HepG2 (cell line): ENCODE measurements at regions not wholly inside any gene's neighbourhood (a gene's known extent, or its start where the extent isn't known, plus 50 kb on each side); places are given as distances from the start of the nearest gene placed in this dataset.

Source experiments
- ATAC-seq: fragments of 200-7000 bp; cut with Tn5 transposase; 3 replicates; pipeline ENCODE4 v1.9.1; 2020; ENCODE audit warnings: mild to moderate bottlenecking, moderate library complexity
- BruUV-seq: library from RNA; stranded (reverse); fragments of 400-500 nt; replicated peaks from 2 replicates; lab custom pipeline; 2021; lab: Mats Ljungman, UMichigan
- CTCF ChIA-PET: fragments of 300-600 bp; formaldehyde crosslinking; extraction: SDS; loops from one replicate; lab custom pipeline; 2021; ENCODE audit warnings: low total read pairs, inconsistent platforms, low intra/inter-chr PET ratio; lab: Yijun Ruan, JAX
- POLR2A ChIA-PET: fragments of 350-600 bp; sonication (Branson Sonifier 250); formaldehyde crosslinking; loops from one replicate; lab custom pipeline; 2020; ENCODE audit warnings: antibody characterized with exemption, inconsistent platforms; lab: Yijun Ruan, JAX
- DNase-seq: peaks from one replicate; pipeline ENCODE4 v3.0.0-alpha.2; 2015; ENCODE audit warnings: low spot score
- FAIRE-seq: peaks from 3 replicates; lab custom pipeline; 2011; peaks lifted over from hg19 to GRCh38; lab: Jason Lieb, UNC
- H2AFZ ChIP-seq: one replicate; pipeline ENCODE4 v1.6.1; 2011; ENCODE audit warnings: low read length, inconsistent platforms
- H3K27ac ChIP-seq: fragments of 300-600 bp; 3 replicates; pipeline ENCODE4 v1.8.0; 2011; ENCODE audit warnings: mixed run types, mild to moderate bottlenecking, mixed read lengths, low read length, inconsistent platforms; ENCODE audit not compliant: insufficient read depth; ENCODE audit errors: extremely low read length
- H3K27me3 ChIP-seq, 2 experiments: fragments of 200-600 bp in 1 of 2; 2 replicates in 1 of 2; 3 replicates in 1 of 2; pipeline versions ENCODE4 v1.6.0 to v1.8.0; 2011; ENCODE audit warnings: low read length in 2 of 2, mild to moderate bottlenecking in 2 of 2, moderate library complexity in 2 of 2, inconsistent platforms in 1 of 2; ENCODE audit not compliant: insufficient read depth in 2 of 2, control insufficient read depth in 1 of 2
- H3K36me3 ChIP-seq, 2 experiments: fragments of 200-600 bp in 1 of 2; replicated peaks in 1 of 2; 2 replicates in 1 of 2; 3 replicates in 1 of 2; pipeline versions ENCODE4 v1.5.1 to v1.8.0; 2011; ENCODE audit warnings: low read length in 2 of 2, inconsistent platforms in 1 of 2; ENCODE audit not compliant: insufficient read depth in 2 of 2, control insufficient read depth in 1 of 2
- H3K4me1 ChIP-seq: 2 replicates; pipeline ENCODE4 v1.5.1; 2012; ENCODE audit warnings: low read length, inconsistent platforms; ENCODE audit not compliant: insufficient read depth
- H3K4me2 ChIP-seq: 2 replicates; pipeline ENCODE4 v1.6.0; 2011; ENCODE audit warnings: low read depth, low read length, inconsistent platforms
- H3K4me3 ChIP-seq, 3 experiments: fragments of 200-600 bp in 1 of 3; sonication (generic), shearing (Covaris generic) in 1 of 3; replicated peaks in 1 of 3; 2 replicates each; pipeline ENCODE4 v1.5.1; 2011 to 2016; ENCODE audit warnings: low read length in 3 of 3, inconsistent platforms in 2 of 3, low read depth in 2 of 3, mild to moderate bottlenecking in 2 of 3, control low read depth in 1 of 3, mixed read lengths in 1 of 3; ENCODE audit not compliant: insufficient read depth in 1 of 3
- H3K79me2 ChIP-seq: one replicate; pipeline ENCODE4 v1.6.1; 2011; ENCODE audit warnings: low read length, inconsistent platforms; ENCODE audit not compliant: insufficient read depth
- H3K9ac ChIP-seq: 2 replicates; pipeline ENCODE4 v1.6.0; 2011; ENCODE audit warnings: mild to moderate bottlenecking, low read depth, low read length, inconsistent platforms; ENCODE audit not compliant: insufficient read depth
- H3K9me3 ChIP-seq: 2 replicates; pipeline ENCODE4 v1.5.1; 2012; ENCODE audit warnings: mild to moderate bottlenecking, low read length
- H4K20me1 ChIP-seq: 2 replicates; pipeline ENCODE4 v1.6.0; 2011; ENCODE audit warnings: inconsistent platforms, mild to moderate bottlenecking, low read length, moderate library complexity; ENCODE audit not compliant: insufficient read depth
- ATF2 ChIP-seq: sonication (generic); formaldehyde crosslinking; IDR thresholded peaks from 2 replicates; pipeline ENCODE4 v1.4.0; 2020; ENCODE audit warnings: missing genetic modification reagents
- GATA4 ChIP-seq: sonication (generic); IDR thresholded peaks from 2 replicates; pipeline ENCODE4 v1.6.1; 2016; ENCODE audit warnings: antibody characterized with exemption, low read depth, borderline replicate concordance
- HOXA3 ChIP-seq: sonication (generic); formaldehyde crosslinking; IDR thresholded peaks from 2 replicates; pipeline ENCODE4 v1.5.0; 2020; ENCODE audit warnings: missing genetic modification reagents
- KAT2B ChIP-seq: fragments of 150-350 bp; IDR thresholded peaks from 2 replicates; pipeline ENCODE4 v1.6.1; 2014; ENCODE audit warnings: low read depth, low read length, borderline replicate concordance
- KLF15 ChIP-seq: sonication (generic); formaldehyde crosslinking; IDR thresholded peaks from 2 replicates; pipeline ENCODE4 v1.8.1; 2023; ENCODE audit warnings: borderline replicate concordance, mild to moderate bottlenecking, inconsistent platforms, missing genetic modification reagents, mixed read lengths
- ZNF20 ChIP-seq: sonication (generic); formaldehyde crosslinking; IDR thresholded peaks from 2 replicates; pipeline ENCODE4 v1.4.0; 2020; ENCODE audit warnings: mild to moderate bottlenecking, moderate library complexity, missing genetic modification reagents
- ZNF251 ChIP-seq: sonication (generic); formaldehyde crosslinking; IDR thresholded peaks from 2 replicates; pipeline ENCODE4 v1.9.0; 2021; ENCODE audit warnings: mild to moderate bottlenecking, missing genetic modification reagents
- ZNF7 ChIP-seq: IDR thresholded peaks from 2 replicates; pipeline ENCODE4 v1.6.1; 2016; ENCODE audit warnings: missing biosample characterization, missing genetic modification reagents
- WGBS: methylation state at CpG from one replicate; pipeline ENCODE4 v1.1.6; 2017; ENCODE audit warnings: low lambda C conversion rate; 5-methylcytosine and 5-hydroxymethylcytosine counted together
- in situ Hi-C: cut with HindIII; loops from 2 replicates; pipeline ENCODE4 v1.10.0; 2017; ENCODE audit warnings: low pct_unique_long_range_greater_than_20kb; ENCODE audit not compliant: extremely low pct_ligation_motif_present
- intact Hi-C: fragments of 100-400 bp; cut with micrococcal nuclease; formaldehyde crosslinking; loops from one replicate; pipeline ENCODE4 v1.10.0; 2022; ENCODE audit not compliant: unreplicated experiment
- TF ChIP-seq, protein P1 (sequence below): sonication (generic); formaldehyde crosslinking; IDR thresholded peaks from 2 replicates; pipeline ENCODE4 v1.5.0; 2020; ENCODE audit warnings: missing genetic modification reagents, mild to moderate bottlenecking, borderline replicate concordance
- TF ChIP-seq, protein P2 (sequence below): sonication (generic); formaldehyde crosslinking; IDR thresholded peaks from 2 replicates; pipeline ENCODE4 v1.8.1; 2022; ENCODE audit warnings: mild to moderate bottlenecking, missing genetic modification reagents

GRCh38 chr5:6273749-6274148, 104.6 kb downstream of the MED10 start (continued):
- TF ChIP-seq KLF15 (CRISPR knock-in tag): no peak
- TF ChIP-seq KAT2B: no peak
- no peak for TF ChIP-seq ZNF7 (CRISPR knock-in tag)
- TF ChIP-seq GATA4: no peak

- Histone ChIP-seq H3K9me3 (no peaks in the 10 kb centered on the region), H3K4me1 (no peaks in the 10 kb centered on the region), H3K36me3 (no peaks in the 10 kb centered on the region), H3K4me3 (no peak overlapping the region), H3K4me2 (no peak overlapping the region), H3K9ac (no peak overlapping the region), H3K27me3 (no peaks in the 10 kb centered on the region), H2AFZ (no peak overlapping the region), H3K27ac (no peak overlapping the region), H3K79me2 (no peaks in the 10 kb centered on the region), H4K20me1 (no peaks in the 10 kb centered on the region)
- FAIRE-seq (no peak), DNase-seq (no peak), ATAC-seq (no peak)
- no TSS peak for BruUV-seq
- ChIA-PET POLR2A (no interaction called here), CTCF (no interaction called here)
- intact Hi-C loops: no loop called here
- in situ Hi-C loops: no loop called here
- WGBS: 33% methylated on average over 10 of the region's 10 CpGs
- TF ChIP-seq, protein P1, sequence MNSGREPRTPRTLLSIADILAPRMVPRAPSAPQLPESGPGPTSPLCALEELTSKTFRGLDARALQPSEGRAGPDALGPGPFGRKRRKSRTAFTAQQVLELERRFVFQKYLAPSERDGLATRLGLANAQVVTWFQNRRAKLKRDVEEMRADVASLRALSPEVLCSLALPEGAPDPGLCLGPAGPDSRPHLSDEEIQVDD (CRISPR knock-in tag): no peak
- TF ChIP-seq ZNF251 (CRISPR knock-in tag) (no peak), ATF2 (CRISPR knock-in tag) (no peak), ZNF20 (CRISPR knock-in tag) (no peak), HOXA3 (CRISPR knock-in tag) (no peak)
- TF ChIP-seq, protein P2, sequence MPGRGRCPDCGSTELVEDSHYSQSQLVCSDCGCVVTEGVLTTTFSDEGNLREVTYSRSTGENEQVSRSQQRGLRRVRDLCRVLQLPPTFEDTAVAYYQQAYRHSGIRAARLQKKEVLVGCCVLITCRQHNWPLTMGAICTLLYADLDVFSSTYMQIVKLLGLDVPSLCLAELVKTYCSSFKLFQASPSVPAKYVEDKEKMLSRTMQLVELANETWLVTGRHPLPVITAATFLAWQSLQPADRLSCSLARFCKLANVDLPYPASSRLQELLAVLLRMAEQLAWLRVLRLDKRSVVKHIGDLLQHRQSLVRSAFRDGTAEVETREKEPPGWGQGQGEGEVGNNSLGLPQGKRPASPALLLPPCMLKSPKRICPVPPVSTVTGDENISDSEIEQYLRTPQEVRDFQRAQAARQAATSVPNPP (CRISPR knock-in tag): no peak
Observed at GRCh38 chr5:6273090-6273735, 105.1 kb downstream of the MED10 start.
